Stimulated activated CD4-positive, alpha-beta T cell treated with anti-CD3 and anti-CD28 coated beads, Interleukin-2, amount 100 ng/mL, for 24 hours (primary cell): ENCODE measurements at regions not wholly inside any gene's neighbourhood (a gene's known extent, or its start where the extent isn't known, plus 50 kb on each side); places are given as distances from the start of the nearest gene placed in this dataset.

ENCODE experiments used
- DNase-seq, 2 donors: peaks; one replicate each; pipeline ENCODE4 v3.0.0-alpha.2; 2020

GRCh38 chr4:52290466-52290865, 239.4 kb downstream of the SPATA18 start:
- no peak for DNase-seq

GRCh38 chr4:52292245-52292644, 241.1 kb downstream of the SPATA18 start:
- DNase-seq = no peak

GRCh38 chr4:52296341-52296740, 245.2 kb downstream of the SPATA18 start:
- no peak for DNase-seq

GRCh38 chr4:52298444-52298843, 247.3 kb downstream of the SPATA18 start:
- DNase-seq = no peak

GRCh38 chr4:52299120-52299519, 248.0 kb downstream of the SPATA18 start:
- DNase-seq = no peak

- no peak for DNase-seq
Measured at GRCh38 chr4:52311464-52312125, 260.5 kb downstream of the SPATA18 start.

- DNase-seq = no peak
Measured at GRCh38 chr4:52312722-52313121, 261.6 kb downstream of the SPATA18 start.

- no peak for DNase-seq
Measured at GRCh38 chr4:52317361-52317879, 266.3 kb downstream of the SPATA18 start.

- no peak for DNase-seq
Measured at GRCh38 chr4:52317981-52318380, 266.9 kb downstream of the SPATA18 start.

- no peak for DNase-seq
Measured at GRCh38 chr4:52329894-52330293, 278.8 kb downstream of the SPATA18 start.

- DNase-seq = no peak
Measured at GRCh38 chr4:52343595-52343994, 292.5 kb downstream of the SPATA18 start.

- DNase-seq = no peak
Measured at GRCh38 chr4:52350926-52351325, 299.8 kb downstream of the SPATA18 start.

- no peak for DNase-seq
Measured at GRCh38 chr4:52358366-52358765, 300.7 kb downstream of the USP46 start.

- DNase-seq = no peak
Measured at GRCh38 chr4:52358883-52359321, 300.2 kb downstream of the USP46 start.

GRCh38 chr4:52366191-52366590, 292.9 kb downstream of the USP46 start:
- no peak for DNase-seq

- no peak for DNase-seq
Measured at GRCh38 chr4:52366621-52367020, 292.5 kb downstream of the USP46 start.

- no peak for DNase-seq
Measured at GRCh38 chr4:52367282-52367830, 291.7 kb downstream of the USP46 start.

- no peak for DNase-seq
Measured at GRCh38 chr4:52368895-52369294, 290.2 kb downstream of the USP46 start.

GRCh38 chr4:52369649-52370048, 289.5 kb downstream of the USP46 start:
- DNase-seq = no peak

- no peak for DNase-seq
Measured at GRCh38 chr4:52370576-52370975, 288.5 kb downstream of the USP46 start.

GRCh38 chr4:52371841-52372240, 287.3 kb downstream of the USP46 start:
- DNase-seq = no peak

- no peak for DNase-seq
Measured at GRCh38 chr4:52372269-52372668, 286.8 kb downstream of the USP46 start.

GRCh38 chr4:52372747-52373146, 286.4 kb downstream of the USP46 start:
- no peak for DNase-seq

- no peak for DNase-seq
Measured at GRCh38 chr4:52373650-52374049, 285.5 kb downstream of the USP46 start.

- no peak for DNase-seq
Measured at GRCh38 chr4:52374877-52375276, 284.2 kb downstream of the USP46 start.
